Stimulated activated CD8-positive, alpha-beta memory T cell treated with anti-CD3 and anti-CD28 coated beads, Interleukin-7, amount 100 ng/mL, for 48 hours (primary cell): ENCODE measurements at regions not wholly inside any gene's neighbourhood (a gene's known extent, or its start where the extent isn't known, plus 50 kb on each side); places are given as distances from the start of the nearest gene placed in this dataset.
"Not testable (repeated sequence)": the region's sequence is repeated elsewhere in the genome, so short reads cannot be mapped to it uniquely, and the experiment has no call there.

Experiments
- DNase-seq, 2 donors: peaks; one replicate each; pipeline ENCODE4 v3.0.0-alpha.2; 2020; ENCODE audit warnings: low read depth in 1 of 2; ENCODE audit errors: extremely low read depth in 1 of 2

DNA sequence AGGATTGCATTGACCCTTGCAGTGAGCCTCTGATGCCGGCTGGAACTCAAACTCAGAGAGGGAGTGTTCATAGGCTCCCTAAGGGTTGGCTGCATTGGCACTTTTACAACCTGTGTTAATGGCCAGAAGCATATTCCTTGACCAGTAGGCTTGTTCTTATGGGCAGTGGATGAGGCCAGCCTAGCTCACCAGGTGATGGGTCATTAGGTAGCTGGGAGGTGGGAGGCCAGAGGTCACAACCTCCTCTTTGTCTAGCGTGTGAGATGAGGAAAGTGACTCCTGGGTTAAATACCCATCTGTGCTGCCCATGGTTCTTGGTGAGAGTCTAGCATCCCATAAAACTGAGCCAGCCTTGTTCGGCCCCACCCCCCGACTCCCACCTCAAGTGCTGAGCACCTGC lies 275.7 kb upstream of the CTNNB1 start:
- DNase-seq: no peak

DNA sequence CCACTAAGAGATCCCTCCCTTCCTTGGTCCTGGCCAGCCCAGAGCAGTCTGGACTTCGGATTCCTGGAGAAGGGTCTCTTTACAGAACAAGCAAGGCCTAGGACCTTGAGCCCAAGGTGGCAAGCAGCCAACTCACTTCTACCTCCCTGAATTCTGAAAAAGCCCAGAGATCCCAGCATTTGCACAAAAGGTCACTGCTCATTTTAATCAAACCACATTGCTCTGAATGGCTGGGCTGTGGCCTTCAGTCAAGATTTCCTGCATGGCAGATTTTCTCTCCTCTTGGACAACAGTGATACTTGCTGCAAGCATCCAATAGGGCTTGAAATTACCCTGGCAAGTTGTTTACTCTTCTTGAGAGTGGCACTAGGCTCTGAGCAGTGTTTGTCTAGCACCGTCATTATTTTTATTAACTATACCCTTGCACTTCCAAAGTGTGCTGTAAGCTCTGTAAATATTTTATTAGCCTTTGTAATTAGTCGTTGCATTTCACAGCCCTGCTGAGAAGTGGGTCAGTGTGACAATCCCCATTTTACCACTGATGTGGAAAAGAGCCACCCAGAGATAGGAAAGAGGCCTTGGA lies 274.7 kb upstream of the CTNNB1 start:
- no peak for DNase-seq

DNA sequence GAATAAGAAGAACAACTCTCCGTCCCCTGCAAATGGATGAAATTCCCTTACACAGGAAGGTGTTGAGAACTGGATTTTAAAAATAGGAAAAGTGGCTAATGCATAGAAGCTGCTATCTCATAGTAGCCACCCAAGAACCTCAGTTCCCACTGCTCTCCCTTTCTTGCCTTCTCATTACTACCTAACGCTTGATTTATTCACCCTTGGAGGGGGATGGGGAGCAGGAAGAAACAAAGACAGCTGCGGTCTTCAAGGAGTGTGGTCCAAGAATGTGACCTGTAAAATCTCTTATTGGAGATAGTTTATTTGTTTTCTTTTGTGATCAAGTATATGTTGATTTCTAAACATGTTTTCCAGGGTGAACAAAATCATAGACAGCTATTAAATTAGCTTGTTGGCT lies 274.1 kb upstream of the CTNNB1 start:
- DNase-seq: no peak

DNA sequence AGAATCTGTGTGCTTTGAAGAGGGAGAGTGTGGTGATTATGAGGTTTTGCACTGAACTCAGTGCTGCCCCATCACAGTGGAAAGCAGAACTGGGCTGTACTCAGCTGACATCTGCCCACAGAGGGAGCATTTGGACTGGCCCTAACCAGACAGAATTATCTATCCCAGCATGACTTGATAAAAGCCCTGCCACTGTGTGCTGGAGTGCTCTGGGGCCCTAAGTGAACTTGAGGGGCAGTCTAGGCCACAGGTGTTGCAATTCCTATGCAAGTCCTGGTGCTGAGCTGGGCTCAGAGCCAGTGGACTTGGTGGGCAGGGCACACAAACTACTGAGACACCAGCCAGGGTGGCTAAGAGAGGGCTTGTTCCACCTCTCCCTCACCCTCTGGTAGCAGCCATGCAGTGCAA lies 269.2 kb upstream of the CTNNB1 start:
- DNase-seq: no peak

DNA sequence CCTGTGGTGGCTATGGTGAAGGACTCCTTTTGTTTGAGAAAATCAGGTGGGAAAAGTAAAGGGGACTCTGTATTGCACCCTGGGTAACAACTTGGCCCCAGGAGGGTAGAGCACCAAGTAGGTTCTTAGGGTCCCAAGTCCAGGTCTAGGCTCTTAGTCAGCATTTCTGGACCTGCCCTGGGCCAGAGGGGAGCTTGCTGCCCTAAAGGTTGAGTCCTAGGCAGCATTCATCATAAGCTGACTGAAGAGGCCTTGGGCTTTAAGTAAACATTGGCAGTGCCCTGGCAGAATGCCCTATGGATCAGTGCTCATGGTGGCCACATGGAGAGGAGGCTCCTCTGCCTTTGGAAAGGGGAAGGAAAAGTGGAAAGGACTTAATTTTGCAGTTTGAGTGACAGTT lies 268.5 kb upstream of the CTNNB1 start:
- DNase-seq: no peak

DNA sequence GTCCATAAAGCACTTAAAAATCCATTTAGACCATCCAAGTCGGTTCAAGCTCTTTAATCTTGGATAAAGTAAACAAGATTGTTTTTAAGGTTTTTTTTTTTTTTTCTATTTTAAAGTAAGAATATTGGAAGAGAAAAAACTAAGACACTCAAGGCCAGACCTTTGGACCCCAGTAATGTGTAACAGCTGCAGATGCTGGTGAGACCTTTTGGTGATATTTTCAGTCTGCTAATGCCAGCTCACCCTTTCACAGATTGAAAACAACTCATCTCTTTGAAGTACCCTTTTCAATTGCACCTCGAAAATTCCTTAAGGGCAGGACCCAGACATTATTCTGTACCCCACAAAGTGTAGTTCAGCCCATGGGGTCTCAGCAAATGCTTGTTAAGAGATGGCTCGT lies 260.7 kb upstream of the CTNNB1 start:
- DNase-seq: no peak

DNA sequence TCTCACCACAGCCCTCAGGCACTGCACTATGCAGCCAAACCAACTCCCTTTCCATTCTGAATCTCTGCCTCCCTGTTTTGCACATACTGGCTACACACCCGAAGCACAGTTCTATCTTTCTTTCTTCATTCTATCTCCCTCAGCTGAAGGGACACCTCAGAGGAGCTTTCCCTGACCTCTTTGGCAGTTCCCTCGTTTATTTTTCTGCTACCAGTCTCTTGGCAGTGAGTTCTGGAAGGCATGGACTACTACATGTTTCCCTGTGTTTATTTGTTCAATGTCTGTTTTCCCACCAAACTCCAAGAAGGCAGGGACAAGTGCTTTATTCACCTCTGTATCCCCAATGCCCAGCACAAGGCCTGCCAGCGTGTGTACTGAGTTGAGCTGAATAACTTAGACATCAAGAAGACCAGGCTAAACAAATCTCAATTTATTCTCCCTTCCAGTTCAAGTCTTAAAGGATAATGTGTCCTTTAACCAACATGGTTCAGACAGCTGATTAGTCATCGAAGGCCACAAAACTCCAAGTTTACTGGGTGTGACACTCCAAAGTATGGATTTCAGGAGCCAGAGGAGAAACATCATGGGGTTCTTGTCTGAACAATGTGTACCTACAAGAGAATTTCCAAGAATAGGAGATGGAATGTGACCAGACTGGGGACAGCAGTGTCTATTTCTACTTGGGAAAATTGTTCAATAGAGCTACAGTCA lies 260.1 kb upstream of the CTNNB1 start:
- no peak for DNase-seq

DNA sequence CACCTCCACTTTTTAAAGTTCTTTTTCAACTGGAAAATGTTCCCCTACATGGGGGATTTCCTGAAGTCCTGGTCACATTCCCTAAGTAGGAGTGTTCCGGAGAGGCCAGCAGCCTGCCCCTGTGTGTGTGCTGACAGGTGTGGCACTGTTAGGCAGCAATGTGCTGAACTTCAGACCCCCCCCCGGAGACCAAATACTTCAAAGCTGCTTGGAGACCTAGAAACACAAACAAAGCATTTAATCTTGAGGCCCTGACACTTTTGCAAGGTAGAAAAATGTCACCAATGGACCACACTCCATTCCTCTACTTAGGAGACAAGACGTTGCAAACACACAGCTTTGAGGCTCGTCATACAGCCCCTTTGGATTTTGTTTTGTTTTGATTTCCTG lies 259.6 kb upstream of the CTNNB1 start:
- DNase-seq: no peak

DNA sequence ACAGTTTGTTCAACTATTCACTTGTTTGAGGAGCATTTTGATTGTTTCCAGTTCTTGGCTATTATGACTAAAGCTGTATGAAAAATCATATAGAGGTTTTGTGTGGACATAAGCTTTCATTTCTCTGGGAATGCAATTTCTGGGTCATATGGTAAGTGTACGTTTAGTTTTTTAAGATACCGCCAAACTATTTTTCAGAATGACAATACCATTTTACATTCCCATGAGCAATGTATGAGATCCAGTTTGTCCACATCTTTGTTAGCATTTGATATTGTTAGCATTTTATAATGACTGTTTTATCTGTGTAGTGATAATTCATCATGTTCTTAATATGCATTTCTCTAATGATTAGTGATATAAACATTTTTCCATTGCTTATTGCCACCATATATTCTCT lies 258.7 kb upstream of the CTNNB1 start:
- no peak for DNase-seq

DNA sequence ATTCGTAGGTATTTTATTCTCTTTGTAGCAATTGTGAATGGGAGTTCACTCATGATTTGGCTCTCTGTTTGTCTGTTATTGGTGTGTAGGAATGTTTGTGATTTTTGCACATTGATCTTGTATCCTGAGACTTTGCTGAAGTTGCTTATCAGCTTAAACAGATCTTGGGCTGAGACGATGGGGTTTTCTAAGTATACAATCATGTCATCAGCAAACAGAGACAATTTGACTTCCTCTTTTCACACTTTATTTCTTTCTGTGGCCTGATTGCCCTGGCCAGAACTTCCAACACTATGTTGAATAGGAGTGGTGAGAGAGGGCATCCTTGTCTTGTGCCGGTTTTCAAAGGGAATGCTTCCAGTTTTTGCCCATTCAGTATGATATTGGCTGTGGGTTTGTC lies 252.3 kb upstream of the CTNNB1 start:
- not testable (repeated sequence) for DNase-seq

DNA sequence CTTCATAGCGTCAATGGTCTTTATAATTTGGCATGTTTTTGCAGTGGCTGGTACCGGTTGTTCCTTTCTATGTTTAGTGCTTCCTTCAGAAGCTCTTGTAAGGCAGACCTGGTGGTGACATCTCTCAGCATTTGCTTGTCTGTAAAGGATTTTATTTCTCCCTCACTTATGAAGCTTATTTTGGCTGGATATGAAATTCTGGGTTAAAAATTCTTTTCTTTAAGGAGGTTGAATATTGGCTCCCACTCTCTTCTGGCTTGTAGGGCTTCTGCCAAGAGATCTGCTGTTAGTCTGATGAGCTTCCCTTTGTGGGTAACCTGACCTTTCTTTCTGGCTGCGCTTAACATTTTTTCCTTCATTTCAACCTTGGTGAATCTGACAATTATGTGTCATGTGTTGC lies 250.0 kb upstream of the CTNNB1 start:
- not testable (repeated sequence) for DNase-seq

DNA sequence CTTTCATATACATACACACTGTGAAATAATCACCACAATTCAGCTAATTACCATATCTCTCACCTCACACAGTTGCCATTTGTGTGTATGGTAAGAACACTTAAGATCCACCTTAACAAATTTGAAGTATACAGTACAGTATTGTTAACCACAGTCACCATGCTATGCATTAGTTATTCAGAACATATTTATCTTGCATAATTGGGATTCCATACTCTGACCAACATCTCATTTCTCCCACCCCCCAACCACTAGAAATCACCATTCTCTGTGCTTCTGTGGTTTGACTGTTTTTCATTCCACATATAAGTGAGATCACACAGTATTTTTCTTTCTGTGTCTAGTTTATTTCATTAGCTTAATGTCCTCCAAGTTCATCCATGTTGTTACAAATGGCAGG lies 247.7 kb upstream of the CTNNB1 start:
- DNase-seq: no peak

DNA sequence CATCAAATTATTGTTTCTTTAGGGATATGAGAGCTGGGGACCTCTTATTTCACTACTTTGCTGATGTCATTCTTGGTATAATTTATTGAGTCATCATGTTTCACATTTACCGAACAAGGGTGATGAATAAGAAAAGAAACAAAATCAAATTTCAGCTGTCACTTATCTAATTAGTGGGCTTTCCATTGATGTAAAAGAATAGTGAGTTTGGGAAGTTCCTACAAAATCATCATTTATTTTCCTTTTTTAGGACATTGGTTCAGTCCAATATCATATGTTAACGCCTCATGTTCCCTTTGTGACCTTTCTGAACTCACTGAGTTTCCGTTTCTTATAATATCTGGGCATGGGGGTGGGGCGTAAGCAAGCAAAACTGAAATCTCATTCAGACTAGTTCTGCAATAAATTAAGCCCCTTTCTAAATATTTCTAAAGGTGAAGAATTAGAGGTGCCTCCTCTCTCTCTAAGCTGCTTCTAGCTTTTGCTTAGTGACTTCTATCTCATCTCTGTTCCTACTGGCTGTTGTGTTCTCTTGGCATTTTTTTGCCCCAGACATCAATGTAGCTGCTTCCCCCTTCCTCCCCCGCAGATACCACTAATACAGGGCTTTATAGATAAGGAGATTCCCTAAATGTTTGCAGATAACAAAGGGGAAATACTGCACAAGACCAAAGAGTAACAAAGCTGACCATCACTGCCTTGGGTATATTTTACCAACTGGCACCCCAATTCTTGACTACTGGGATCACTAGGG lies 238.0 kb upstream of the CTNNB1 start:
- DNase-seq: no peak

DNA sequence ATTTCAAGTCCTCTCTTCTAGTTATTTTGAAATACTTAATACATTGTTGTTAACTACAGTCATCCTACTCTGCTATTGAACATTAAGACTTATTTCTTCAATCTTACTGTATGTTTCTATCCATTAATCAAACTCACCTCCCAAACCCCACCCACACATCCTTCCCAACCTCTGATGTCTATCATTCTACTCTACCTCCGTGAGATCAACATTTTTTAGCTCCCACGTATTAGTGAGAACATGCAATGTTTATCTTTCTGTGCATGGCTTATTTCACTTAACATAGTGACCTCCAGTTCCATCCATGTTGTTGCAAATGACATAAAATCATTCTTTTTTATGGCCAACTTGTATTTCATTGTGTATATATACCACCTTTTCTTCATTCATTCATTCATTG lies 236.6 kb upstream of the CTNNB1 start:
- DNase-seq: no peak

DNA sequence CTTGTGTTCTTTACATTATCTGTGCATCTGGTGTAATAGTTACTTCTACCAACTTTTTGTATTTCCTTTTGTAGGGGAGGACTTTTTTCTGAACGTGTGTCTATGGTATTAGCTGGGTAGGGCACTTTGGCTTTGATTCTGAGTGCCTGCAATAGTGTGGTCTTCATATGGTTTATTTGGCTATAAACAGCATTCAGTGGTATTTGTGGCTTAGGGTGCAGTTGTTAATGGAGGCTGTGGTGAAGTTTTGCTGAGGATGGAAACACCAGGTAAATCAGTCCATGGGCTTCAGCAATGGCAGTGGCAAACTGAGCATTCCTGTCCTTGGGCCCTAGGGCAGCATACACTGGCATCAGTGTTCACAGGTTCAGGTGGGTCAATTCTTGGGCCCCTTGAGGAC lies 230.6 kb upstream of the CTNNB1 start:
- DNase-seq: no peak

DNA sequence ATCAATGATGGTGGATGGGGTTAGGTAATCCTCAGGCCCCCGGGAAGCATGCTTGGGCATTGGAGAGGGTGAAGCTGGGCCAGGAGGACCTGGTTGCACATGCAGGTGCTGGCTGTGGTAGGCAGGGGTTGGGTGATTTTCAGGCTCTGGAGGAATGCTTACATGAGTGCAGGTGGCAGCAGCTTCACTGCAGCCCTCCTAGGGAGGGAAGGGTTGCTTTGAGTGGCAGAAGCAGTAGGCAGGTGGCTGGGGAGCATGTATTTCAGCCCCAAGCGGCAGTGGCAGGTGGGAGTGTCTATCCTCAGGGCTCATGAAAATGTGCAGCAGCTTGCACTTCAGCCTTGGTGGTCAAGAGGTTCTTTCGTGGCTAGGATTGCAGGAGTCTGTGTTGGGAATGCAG lies 230.0 kb upstream of the CTNNB1 start:
- DNase-seq: no peak

DNA sequence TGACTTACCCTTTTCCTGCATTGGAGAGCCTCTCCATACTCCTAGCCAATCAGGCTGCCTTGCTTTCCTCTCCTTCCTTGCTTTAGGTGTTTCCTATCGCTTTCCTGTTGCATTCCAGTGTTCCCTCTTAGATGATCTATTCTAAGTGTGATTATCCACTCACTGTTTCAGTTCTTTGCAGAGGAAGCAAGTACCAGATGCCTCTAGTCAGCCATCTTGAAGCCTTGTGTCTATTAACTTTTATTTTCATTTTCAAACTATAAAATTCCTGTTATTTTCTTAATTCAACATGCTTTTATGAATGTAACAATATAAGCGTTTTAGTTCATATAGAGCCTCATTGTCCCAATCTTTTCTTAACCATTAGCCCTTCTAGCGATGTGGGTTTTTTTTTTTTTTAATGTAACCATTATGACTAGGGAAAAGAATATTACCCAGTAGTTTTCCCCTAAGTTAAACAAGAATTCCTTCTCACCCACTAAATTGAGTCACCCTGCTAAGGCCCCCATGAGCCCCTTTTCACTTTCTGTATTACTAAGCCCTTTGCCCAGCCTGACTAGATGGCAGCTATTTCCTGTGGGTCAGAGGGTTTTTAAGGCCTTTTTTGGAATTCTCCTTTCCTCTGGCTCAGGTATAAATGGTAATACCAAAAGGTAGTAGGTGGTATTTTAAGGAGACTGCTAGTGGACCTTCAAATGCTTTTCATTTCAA lies 229.4 kb upstream of the CTNNB1 start:
- DNase-seq: no peak

DNA sequence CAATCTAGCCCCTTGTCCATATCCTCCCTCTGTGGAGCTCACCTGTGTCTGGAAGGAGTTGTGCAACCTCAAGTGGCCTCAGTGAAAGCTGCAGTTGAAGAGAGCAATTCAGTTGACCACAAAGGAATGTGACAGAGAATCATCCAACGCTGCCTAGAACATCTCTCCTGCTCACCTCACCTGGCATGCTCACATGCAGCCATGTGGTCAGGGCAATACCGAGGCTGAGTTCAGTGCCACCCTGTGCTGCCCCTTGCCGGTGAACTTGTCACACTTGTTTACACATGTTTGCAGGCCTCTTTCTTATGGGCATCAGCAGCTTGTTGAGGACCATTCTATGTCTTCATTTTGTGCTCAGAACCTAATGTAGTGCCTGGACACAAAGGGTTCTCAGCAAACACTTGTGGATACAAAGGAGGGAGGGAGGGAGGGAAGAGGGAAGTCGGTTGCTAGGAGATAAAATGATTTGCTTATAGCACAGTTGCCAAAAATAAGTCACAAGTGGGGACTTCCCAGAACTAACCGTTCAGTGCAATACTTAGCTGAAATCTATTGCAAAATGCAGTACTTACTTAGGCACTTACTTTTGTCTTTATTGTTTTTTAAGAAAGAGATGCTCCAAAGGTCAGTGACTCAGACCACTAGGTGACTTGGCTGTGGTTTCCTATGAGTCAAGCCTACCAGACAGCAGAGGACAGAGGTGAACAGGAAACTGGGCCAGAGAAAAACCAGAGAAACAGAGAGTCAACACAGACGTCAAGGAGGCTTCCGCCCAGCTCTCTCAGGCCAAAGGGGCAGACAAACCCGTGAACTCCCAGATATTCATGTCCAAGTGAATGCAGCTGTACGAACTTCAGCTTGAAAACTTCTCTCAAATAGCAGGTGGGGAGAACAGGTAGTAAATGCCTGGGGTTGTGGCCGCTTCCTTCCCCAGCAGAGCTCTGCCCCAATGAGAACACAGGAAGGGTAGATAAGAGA lies 227.8 kb upstream of the CTNNB1 start:
- peak in 1 of 2 donors; percentile 51 for DNase-seq

DNA sequence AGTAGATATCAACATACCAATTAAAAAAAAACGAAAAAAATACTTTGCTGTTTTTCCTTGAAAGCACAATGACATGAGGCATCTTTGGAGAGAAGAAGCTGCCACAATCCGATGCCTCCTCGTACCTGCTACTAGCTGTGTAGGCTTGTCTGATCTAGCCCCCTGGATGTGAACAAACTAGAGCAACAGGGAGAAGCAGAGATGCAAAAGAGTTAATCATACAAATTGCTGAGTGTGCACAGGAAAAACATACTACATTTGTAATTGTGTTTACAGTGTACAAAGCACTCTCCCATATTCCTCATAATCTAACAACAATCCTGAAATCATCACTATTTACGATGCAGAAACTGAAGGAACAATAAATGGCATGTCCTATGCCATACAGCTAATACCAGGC lies 227.0 kb upstream of the CTNNB1 start:
- DNase-seq: no peak

DNA sequence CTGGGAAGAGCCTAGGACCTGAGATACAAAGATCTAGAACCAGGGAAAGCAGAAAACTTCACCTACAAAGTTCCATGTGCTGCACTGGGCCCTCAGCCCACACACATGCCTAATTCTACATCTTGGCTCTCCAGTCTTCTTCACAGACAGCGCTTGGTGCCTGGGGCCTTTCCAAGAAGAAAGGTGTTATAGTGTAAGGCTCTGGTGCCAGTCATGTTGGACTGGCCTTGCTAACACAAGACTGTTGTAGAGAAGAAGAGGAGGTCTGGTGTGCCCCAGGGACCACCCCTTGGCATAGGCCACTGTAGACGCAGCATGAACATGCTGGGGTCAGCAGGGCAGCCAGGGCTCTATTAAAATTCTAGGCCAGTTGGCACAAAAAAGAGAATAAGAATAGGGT lies 226.2 kb upstream of the CTNNB1 start:
- no peak for DNase-seq

DNA sequence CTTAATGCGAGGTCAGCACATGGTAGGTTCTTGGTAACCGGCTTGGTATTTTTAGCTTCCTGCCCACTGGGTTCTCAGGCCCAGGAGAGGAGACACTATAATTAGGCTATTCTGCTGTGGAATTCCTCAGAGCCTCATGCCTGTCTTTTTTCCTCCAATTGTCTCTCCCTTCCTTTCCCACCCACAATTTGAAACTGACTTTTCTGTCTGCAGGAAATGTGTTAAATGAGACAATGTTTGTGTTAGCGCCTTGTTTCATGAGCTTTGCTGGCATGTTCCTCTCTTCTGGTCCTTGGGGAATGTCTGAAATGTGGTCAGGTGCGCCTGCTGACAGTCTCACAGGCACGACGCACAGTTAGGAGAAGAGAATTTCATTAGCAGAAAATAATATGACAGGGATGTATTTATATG lies 223.6 kb upstream of the CTNNB1 start:
- no peak for DNase-seq
